ENCODE measurements at regions not wholly inside any gene's neighbourhood (a gene's known extent, or its start where the extent isn't known, plus 50 kb on each side); places are given as distances from the start of the nearest gene placed in this dataset.

GRCh38 chr6:115717062-115717461, 343.6 kb downstream of the FRK start:
- no peak for DNase-seq

DNA sequence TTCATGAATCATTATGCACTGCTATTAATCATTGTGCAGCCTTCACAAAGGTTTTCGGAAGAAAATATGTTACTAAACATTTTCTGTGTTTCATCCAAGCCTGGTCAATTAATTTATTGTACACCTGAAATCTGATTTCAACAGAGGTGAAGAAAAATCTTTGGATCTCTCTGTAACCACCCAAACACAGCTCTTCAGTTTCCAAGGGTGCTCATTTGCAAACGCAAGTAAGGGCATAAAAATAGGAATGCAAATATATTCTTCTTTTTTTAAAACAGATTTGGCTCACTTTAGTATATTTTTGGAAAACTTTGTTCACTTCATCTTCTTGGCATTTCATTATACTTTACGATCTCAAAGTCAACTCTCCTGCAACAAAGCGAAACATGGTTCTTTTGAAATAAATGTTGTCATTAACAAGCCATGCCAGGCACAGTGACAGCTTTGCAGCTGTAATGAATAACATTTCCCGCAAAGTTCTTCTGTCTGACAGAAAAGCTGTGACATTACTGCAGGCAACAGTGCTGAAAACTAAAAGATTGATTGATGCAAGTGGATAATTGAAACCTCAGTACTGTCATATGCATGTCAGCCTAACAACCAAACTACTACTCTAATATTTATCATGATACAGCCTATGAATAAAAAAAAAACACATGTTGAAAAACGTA, 348.3 kb downstream of the FRK start:
- no peak for DNase-seq

- no peak for DNase-seq
Observed at GRCh38 chr6:115708850-115709249, 351.8 kb downstream of the FRK start.

DNA sequence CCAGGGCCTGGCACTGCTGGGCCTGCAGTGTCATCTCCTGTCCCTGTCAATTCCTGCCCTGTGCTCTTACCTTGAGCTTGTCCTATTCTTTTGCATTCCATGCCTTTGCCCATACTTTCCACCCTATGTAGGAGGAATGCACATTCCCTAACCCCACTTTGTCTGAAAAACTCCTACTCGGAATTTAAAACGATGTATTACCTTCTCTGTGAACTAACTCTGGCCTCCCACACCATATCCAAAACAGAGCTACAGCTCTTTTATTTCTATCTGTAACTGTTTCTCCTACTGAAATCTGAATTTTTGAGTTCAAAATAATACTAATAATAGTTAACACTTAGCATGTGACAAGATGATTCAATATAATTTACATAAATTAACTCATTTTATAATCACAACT, 353.7 kb downstream of the FRK start:
- no peak for DNase-seq

DNA sequence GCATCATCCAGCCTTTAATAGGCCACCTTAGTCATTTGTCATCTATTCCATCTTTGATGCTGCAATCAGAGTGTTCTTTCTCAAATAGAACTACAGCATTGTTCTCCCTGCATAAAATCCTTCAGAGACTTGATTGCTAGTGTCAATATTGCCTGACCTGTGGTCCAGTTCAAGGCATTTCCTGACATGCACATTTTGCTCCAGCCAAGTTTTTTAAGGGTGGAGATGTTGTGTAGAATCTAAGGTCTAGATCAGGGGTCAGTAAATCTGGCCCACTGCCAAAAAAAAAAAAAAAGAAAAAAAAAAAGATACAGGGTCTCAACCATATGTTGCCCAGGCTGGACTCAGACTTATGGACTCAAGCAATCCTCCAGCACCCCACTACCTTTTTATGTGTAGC, 354.4 kb downstream of the FRK start:
- DNase-seq = no peak

DNA sequence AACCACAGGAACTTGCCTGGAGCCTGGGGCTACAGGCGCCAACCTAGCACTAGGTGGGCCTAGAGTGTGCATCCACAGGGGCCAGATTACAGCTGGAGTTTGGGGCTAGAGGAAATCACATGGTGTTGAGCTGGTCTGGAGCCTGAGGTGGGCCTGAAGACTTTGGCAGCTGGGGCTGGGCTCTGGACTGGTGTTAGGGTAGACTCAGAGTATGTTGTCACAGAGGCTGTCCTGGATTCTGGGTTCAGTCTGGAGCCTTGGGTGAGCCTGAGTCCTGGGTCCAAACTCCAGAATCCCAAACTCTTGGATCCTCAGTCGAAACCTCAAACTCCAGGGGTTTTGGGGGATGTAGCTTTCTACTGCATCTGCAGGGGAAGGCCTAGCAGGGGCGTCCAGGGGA, 356.7 kb downstream of the FRK start:
- DNase-seq = no peak

DNA sequence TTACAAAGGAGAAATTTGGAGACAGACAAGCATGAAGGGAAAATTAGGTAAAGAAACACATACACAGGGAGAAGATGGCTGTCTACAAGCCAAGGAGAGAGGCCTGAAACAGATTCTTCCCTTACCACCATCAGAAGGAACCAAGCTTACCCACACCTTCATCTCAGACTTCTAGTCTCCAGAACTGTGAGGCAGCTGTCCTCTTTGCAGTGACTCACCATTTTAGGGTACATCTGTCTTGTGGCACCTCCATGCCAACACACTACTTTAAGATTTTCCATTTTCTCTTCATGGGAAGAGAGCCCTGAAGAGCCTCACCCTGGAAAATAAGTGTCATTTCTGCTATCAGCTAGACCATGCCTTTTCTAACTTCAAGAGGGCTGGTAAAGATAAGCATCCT, 369.3 kb downstream of the FRK start:
- DNase-seq = no peak

GRCh38 chr6:115690854-115691253, 369.8 kb downstream of the FRK start:
- no peak for DNase-seq

DNA sequence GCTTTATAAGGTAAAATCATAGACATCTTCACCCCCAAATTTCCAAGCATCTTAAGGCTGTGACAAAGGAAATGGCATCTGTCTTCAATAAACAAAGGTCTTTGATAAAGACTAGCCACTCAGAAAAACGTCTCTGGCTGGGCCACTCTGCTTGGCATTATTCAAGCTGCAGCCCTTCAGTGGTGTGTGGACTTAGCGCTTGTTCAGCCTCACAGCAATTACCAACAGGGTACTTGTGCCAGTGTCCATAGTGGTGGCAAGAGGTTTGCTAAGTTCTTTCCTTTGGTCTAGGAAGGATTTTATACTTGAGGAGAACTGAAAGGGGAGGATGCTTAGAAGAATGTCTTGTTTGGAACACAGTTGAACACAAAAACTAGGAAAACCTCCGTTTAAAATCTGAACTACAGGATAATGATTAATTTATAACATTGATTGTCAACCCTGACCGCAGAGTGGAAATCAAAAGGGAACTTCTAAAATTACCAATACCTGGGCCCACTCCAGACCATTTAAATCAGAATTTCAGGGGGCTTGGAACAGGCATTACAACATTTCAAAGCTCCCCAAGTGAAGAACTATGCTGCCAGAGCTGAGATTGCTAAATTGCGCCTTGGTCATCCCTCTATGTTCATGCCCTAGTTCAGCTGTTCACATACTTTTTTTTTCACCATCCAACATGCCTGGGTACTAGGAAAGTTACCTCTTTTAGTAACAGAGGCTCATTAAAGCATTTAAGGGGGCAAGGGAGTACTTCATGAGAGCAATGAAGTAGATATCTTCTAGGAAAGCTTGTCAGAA, 378.5 kb downstream of the FRK start:
- no peak for DNase-seq

GRCh38 chr6:115680621-115681020, 380.1 kb downstream of the FRK start:
- DNase-seq = no peak

DNA sequence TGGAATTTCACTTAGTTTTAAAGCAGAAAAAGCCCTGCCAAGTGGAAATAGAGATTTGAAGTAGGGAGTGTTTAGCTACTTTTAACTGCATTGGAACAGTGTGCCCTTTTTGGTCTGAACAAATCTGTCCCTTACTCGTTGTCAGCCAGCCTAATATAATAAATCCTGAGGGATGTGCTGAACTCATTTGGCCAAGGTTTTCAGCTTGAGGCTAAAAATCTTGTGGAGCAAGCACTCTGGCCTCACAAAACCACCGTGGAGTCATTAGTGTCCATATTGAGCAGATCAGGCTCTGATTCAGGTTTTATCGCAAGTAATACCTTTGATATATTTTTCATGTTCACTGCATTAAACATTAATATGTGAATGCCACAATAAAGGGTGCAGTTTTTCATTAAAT, 383.5 kb downstream of the FRK start:
- no peak for DNase-seq

DNA sequence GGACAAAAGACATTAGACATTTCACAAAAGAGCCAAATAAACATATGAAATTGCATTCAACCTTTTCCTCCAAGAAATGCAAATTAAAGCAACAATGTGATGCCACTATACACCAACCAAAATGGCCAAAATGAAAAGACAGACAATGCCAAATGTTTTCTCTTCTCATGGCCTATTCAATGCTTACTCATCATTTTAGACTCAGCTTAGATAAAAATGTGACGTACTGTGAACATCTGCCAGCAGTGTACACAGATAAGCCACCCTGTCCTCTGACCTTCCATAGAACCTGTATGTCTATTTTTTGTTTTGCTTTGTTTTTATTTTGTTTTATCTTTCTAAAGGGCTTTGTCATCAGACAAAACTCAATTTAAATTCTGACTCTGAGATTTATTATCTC, 385.2 kb downstream of the FRK start:
- DNase-seq = no peak

- no peak for DNase-seq
Observed at GRCh38 chr6:115668781-115669180, 391.9 kb downstream of the FRK start.

DNA sequence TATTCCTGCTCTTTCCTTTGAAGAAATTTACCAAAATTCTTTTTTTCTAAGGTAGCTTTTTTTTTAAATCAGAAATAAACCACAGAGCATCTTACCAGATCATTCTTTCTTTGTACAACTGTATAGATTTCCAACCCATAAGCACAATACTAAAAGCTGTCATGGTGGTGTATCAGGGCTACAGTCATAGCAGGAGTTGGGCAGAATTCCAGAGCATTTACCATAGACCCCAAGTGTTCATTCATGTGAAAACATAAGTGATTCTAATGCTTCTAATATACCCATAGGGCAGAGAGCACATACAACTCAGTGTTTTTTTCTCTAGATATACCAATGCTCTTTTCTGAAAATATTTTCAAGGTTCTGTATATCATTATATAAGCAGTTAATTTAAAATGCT, 392.5 kb downstream of the FRK start:
- DNase-seq = no peak

DNA sequence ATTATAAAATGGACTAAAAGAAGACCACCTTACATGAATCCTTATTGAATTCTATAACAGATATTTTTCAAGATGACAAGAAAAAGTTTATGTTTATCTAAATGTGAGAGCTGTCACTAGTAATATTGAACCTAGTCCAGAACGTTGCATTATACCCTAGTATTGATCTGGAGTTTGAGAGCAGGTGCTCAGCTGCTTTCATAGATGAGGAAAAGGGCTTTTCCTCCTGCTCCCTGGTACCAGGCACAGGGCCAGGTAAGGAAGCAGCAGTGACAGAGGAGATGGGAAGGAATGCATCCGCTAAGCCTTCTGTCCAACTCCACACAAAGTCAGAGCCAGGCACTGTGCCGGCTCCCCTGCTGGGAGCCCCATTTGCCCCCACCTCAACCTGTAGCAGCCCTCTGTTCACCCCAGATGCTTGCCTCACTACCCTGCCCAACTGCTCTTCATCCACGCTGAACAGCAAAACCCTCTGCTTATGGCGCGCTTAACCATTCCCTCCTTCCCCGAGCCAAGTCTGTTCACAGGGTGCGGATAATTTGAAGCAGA, 393.1 kb downstream of the FRK start:
- DNase-seq = no peak

GRCh38 chr6:115666997-115667396, 393.7 kb downstream of the FRK start:
- no peak for DNase-seq

GRCh38 chr6:115665310-115665709, 395.4 kb downstream of the FRK start:
- no peak for DNase-seq

GRCh38 chr6:115663681-115664080, 397.0 kb downstream of the FRK start:
- DNase-seq = no peak

DNA sequence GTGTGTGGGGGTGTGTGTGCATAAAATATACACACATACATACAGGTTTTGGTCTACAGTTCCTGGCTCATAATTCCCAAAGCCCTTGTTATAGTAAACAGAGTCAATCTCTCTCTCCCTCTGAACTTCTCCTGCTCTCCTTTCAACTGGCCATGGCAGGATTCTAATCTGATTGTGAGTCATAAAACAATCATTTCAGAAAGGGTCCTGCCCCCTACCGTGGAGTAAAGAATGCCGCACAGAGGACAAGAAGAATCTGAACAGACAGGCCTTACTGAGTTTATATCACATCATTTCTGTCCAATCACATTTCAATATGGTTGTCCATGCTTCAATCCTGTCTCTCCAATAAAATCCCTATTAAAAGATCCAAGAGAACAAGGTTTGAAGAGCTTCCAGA, 416.9 kb downstream of the FRK start:
- DNase-seq = no peak

DNA sequence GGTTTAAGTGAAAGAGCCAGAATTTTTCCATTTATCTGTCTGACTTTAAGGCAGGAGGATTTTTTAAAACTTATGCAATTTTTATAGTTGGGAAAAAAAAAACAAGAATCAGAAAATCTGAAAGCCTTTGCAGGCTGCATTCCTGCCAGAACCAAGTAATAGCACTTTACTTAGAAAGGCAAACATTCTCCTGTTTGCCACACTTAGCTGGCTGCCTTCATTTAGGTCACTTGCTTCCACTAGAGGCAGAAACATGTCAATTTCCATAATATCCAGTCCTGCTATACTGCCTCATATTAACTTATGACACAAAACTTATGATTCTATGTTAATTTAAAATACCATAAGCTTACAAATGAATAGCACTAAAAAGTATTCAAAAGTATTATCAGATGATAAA, 425.8 kb downstream of the FRK start:
- DNase-seq = no peak

GRCh38 chr6:115634131-115634530, 426.6 kb downstream of the FRK start:
- DNase-seq = no peak

GRCh38 chr6:115631028-115631427, 429.7 kb downstream of the FRK start:
- DNase-seq = no peak

DNA sequence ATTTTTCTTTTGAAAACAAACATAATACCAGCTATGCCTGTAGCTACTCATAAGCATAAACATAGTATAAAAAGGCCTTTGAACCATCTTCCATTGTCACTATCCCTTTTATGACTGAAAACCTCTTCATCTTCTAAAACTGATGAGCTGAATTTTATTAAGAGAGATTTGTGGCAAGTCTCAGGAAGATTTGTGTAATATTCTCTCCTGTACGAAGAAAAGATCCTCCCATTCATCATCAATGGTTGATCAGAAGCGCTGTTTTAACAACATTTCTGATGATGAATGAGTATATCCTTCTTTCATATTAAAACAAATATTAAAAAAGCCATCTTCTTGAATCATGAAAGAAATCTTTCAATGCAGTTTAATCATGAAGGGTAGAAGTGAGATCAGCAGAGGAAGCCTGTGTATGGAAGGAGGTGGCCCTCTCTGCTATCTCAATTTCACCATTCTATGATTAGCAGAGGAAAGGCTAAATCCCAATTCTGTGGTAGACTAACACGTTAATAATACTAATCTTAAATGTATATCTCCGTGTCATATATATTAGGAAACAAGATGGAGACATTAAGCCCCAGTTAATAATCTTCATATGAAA, 430.2 kb downstream of the FRK start:
- DNase-seq = no peak

DNA sequence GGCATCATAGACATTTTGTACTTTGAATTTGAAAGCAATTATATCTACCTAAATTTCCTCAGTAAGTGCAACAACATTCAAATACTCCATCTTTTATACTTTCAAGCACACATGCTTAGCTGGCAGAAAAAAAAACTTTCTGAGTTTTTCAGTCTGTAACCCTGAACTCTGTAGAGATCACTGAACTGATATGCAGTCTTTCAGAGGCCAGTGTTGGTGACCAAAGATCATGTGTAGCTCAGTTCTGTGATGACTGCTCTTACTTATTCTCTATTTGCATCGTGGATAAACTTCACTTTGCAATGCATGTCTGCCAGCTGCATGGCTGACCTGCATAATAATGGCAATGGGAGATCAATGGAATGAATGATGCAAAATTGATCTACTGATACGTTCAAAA, 431.3 kb downstream of the FRK start:
- DNase-seq = no peak
